Liver (tissue), 2 donors: ENCODE measurements at regions not wholly inside any gene's neighbourhood (a gene's known extent, or its start where the extent isn't known, plus 50 kb on each side); places are given as distances from the start of the nearest gene placed in this dataset.

Experiments
- YY1 ChIP-seq: IDR thresholded peaks from 2 replicates; pipeline ENCODE4 v1.6.1; 2016; ENCODE audit warnings: antibody characterized with exemption, mild to moderate bottlenecking
- TF ChIP-seq, protein P1 (sequence below): fragments of 150-350 bp; IDR thresholded peaks from 2 replicates; pipeline ENCODE4 v1.5.1; 2017; ENCODE audit warnings: improper control_type of control experiment, low read depth, low read length; ENCODE audit not compliant: missing input control
- donor health status: healthy.

DNA sequence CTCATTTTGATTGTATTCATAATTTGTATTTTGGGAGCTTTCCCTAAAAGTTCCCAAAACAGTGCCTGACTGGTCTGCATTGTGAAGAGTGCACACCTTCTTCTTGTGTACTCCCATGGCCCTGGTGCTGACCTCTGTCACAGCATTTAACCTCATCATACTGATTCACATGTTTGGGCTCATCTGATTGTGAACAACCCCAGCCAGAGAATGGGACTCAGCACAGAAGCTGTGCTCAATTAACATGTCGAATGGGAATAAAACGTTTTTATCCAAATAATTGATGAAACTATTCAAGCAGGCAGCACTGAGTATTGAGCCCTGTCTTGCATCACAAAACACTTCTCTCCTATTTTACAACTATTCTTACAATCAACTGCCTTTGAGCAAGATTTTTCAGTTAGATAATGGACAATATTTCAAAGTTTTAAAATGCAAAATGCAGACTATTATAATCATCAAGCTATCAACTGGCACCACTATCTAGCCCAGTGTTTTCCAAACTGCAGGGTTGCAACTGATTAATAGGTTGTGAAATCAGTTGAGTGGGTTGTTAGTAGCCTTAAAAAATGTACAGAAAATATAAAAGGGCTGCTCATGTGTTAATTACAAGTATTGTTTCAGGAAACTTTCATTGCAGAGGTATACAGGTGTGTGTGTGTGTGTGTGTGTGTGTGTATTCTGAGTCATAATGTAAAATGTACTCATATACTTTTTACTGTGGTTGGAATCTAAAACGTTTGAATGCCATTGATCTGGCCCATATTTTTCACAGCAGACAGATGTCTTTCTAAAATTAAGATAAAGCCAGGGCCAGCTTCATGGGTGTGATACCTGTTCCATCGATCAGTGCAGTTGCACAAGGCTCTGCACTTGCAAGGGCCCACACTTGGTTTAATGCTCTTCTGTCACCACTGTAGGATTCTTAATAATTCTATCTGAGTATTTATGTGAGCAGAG is 190.5 kb downstream of the PIK3R1 start:
- TF ChIP-seq, protein P1, sequence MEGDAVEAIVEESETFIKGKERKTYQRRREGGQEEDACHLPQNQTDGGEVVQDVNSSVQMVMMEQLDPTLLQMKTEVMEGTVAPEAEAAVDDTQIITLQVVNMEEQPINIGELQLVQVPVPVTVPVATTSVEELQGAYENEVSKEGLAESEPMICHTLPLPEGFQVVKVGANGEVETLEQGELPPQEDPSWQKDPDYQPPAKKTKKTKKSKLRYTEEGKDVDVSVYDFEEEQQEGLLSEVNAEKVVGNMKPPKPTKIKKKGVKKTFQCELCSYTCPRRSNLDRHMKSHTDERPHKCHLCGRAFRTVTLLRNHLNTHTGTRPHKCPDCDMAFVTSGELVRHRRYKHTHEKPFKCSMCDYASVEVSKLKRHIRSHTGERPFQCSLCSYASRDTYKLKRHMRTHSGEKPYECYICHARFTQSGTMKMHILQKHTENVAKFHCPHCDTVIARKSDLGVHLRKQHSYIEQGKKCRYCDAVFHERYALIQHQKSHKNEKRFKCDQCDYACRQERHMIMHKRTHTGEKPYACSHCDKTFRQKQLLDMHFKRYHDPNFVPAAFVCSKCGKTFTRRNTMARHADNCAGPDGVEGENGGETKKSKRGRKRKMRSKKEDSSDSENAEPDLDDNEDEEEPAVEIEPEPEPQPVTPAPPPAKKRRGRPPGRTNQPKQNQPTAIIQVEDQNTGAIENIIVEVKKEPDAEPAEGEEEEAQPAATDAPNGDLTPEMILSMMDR = no peak
- no peak for TF ChIP-seq YY1
